HL-60 (cell line): ENCODE measurements at regions not wholly inside any gene's neighbourhood (a gene's known extent, or its start where the extent isn't known, plus 50 kb on each side); places are given as distances from the start of the nearest gene placed in this dataset.

ENCODE experiments used
- POLR2AphosphoS5 ChIP-seq: IDR thresholded peaks from 2 replicates; pipeline ENCODE4 v1.6.1; 2012; ENCODE audit warnings: low read depth
- TF ChIP-seq, protein P1 (sequence below): IDR thresholded peaks from one replicate; pipeline ENCODE4 v1.5.1; 2011; ENCODE audit warnings: low read length, control low read depth, inconsistent platforms; ENCODE audit not compliant: insufficient read depth

DNA sequence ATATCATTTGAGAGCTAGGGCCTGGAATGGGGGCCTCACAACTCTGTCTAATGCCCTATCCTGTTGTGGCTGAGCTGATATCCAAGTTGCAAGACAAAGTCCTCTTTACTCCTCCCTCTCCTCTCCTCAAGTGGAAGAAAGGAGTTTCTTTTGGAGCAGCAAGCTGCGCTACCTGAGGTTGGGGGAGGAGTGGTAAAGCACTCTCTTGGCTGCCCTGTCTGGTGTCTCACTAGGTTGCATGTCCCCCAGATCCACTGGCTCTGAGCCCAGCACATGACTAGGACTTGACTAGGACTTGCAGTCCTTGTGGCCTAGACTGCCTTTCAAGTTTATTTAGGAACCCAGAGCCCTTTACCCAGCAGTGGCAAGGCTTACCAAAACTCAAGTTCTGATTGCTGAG lies 141.1 kb upstream of the SETMAR start:
- TF ChIP-seq, protein P1, sequence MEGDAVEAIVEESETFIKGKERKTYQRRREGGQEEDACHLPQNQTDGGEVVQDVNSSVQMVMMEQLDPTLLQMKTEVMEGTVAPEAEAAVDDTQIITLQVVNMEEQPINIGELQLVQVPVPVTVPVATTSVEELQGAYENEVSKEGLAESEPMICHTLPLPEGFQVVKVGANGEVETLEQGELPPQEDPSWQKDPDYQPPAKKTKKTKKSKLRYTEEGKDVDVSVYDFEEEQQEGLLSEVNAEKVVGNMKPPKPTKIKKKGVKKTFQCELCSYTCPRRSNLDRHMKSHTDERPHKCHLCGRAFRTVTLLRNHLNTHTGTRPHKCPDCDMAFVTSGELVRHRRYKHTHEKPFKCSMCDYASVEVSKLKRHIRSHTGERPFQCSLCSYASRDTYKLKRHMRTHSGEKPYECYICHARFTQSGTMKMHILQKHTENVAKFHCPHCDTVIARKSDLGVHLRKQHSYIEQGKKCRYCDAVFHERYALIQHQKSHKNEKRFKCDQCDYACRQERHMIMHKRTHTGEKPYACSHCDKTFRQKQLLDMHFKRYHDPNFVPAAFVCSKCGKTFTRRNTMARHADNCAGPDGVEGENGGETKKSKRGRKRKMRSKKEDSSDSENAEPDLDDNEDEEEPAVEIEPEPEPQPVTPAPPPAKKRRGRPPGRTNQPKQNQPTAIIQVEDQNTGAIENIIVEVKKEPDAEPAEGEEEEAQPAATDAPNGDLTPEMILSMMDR, result no peak
- TF ChIP-seq POLR2AphosphoS5, result no peak
